22Rv1 (cell line): ENCODE measurements at regions not wholly inside any gene's neighbourhood (a gene's known extent, or its start where the extent isn't known, plus 50 kb on each side); places are given as distances from the start of the nearest gene placed in this dataset.

Source experiments
- H3K27ac ChIP-seq: fragments of 450-650 bp; 2 replicates; pipeline ENCODE4 v1.5.1; 2017
- ZFX ChIP-seq: fragments of 450-650 bp; IDR thresholded peaks from 2 replicates; pipeline ENCODE4 v1.6.1; 2017; ENCODE audit warnings: antibody characterized with exemption, borderline replicate concordance
- TF ChIP-seq, protein P1 (sequence below): fragments of 450-650 bp; IDR thresholded peaks from 2 replicates; pipeline ENCODE4 v1.5.1; 2017; ENCODE audit warnings: mild to moderate bottlenecking

DNA sequence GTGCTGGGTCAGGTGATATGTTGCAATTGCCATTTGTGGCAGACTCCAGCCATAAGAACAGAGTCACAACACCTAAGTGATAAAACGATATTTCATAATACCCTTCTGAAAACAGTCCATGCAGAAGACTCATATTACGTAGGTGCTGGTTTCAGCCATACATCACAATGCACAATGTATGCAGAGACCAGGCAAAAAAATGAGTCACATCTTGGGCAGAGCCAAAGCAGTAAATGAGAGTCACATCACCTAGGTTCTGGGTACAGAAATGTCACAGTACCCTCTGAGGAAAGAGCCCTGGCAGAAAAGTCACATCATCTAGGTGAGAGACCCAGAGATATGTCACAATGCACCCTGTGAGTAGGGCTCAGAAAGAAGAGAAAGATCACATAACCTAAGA lies 125.2 kb upstream of the ZNF91 start:
- no peak for TF ChIP-seq ZFX
- TF ChIP-seq, protein P1, sequence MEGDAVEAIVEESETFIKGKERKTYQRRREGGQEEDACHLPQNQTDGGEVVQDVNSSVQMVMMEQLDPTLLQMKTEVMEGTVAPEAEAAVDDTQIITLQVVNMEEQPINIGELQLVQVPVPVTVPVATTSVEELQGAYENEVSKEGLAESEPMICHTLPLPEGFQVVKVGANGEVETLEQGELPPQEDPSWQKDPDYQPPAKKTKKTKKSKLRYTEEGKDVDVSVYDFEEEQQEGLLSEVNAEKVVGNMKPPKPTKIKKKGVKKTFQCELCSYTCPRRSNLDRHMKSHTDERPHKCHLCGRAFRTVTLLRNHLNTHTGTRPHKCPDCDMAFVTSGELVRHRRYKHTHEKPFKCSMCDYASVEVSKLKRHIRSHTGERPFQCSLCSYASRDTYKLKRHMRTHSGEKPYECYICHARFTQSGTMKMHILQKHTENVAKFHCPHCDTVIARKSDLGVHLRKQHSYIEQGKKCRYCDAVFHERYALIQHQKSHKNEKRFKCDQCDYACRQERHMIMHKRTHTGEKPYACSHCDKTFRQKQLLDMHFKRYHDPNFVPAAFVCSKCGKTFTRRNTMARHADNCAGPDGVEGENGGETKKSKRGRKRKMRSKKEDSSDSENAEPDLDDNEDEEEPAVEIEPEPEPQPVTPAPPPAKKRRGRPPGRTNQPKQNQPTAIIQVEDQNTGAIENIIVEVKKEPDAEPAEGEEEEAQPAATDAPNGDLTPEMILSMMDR: no peak
- no peak overlapping the region for H3K27ac ChIP-seq

GRCh38 chr19:23519031-23519430 lies 123.8 kb upstream of the ZNF91 start:
- peak overlapping the region; percentile 56 for H3K27ac ChIP-seq
- TF ChIP-seq ZFX: no peak
- TF ChIP-seq, protein P1: no peak

GRCh38 chr19:23516266-23516665 lies 121.0 kb upstream of the ZNF91 start:
- H3K27ac ChIP-seq: no peak overlapping the region
- TF ChIP-seq, protein P1: no peak
- no peak for TF ChIP-seq ZFX

GRCh38 chr19:23515551-23515950 lies 120.3 kb upstream of the ZNF91 start:
- H3K27ac ChIP-seq: no peak overlapping the region
- TF ChIP-seq, protein P1: no peak

DNA sequence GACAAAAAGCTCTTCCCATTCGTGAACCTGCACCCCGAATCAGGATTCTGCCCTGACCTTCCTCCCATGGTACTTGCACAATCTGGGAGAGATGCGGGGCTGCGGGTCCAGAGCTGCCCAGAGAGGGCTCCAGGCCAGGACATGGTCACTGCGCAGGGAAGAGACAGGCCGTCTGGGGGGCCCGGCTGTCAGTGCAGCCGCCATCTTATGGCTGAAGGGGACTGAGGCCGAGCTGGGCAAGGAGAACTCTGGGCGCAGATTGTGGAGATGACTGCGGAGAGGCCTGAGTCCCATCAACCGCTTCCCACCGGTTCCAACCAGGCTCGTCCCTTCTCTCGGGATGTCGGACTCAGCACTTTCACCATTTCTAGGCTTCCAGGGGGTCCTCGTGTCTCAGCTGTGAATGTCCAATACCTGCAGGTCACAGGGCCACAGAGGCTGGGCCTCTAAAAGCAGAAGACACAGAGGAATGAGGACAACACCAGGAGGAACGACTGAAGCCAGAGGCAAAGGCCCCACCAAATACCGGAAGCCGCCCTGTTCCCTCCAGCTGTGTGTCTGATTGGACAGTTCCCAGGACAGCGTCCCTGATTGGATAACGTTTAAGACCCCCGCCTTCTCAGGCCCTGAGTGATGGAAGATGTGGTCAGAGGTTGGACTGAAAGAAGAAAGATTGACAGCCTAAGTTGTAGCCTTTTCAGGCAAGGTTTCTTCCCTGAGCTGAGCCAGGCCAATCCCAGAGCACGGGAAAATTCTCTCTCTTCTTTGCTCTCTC lies 117.1 kb upstream of the ZNF91 start:
- no peak overlapping the region for H3K27ac ChIP-seq
- TF ChIP-seq, protein P1: no peak
- TF ChIP-seq ZFX: no peak

DNA sequence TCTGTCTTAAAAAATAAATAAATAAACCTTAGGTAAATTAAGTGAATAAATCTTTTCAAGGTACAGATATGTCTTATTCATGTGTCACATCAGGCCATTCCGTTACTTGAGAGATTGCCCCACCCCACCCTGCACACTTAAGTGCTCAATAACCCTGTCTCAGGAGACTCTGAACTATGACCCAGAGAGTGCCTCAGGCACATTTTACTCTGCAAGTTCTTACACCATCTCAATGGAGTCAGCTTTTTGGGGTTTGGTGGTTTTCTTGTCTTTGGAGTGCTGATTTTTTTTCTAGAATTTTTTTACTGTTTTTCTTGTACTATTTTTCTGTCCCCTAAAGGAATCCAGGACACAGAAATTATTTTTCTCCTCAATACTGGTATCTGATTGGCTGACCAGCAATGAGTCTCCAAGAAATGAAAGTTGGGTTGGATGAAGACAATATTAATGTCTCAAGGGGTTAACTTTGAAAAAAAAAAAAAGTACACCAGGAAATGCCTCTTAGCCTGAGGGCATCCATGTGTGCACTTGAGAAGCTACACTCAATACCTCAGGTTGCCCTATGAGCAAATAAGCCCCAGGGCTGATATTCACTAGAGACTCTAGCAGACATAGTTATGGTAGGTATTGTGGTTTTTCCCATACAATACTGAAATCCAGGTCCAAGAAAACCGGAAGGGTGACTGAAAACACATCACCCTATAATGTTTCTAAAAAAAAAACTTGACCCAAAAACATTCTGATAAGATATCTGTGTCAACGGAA lies 114.6 kb upstream of the ZNF91 start:
- TF ChIP-seq, protein P1: no peak
- no peak for TF ChIP-seq ZFX
- no peak overlapping the region for H3K27ac ChIP-seq

DNA sequence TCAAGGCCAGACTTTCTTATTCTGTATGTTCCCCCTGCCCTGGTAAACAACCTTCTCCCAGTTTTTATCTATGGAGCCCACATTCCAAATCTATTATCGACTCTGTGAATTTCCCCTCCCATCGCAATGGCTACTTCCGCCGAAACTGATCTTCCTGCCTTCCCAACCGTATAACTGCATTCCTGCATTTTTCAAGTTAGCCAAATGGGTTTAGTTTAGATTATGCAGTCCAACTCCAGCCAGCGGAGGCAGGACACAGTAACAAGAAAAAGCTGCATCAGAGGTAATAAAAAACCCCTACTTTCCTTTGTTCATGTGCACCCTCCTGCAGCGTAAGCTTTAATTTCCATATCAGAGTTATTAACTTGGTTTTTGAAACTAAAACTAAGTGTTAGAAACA lies 112.2 kb upstream of the ZNF91 start:
- no peak overlapping the region for H3K27ac ChIP-seq
- TF ChIP-seq, protein P1: no peak
- TF ChIP-seq ZFX: no peak
